ENCODE measurements at regions not wholly inside any gene's neighbourhood (a gene's known extent, or its start where the extent isn't known, plus 50 kb on each side); places are given as distances from the start of the nearest gene placed in this dataset.

- ATAC-seq (no peak), DNase-seq (ENCODE audit: missing footprints) (no peak)
- intact Hi-C loops (cut with DNase I), result no loop called here
These were observed 168.1 kb downstream of the KCNE4 start for GRCh38 chr2:223219872-223220657.

- ATAC-seq (no peak), DNase-seq (ENCODE audit: missing footprints) (no peak)
- intact Hi-C loops (cut with DNase I), result no loop called here
These were observed 168.6 kb downstream of the KCNE4 start for GRCh38 chr2:223220658-223220925.

- ATAC-seq, result no peak
- intact Hi-C loops (cut with DNase I), result no loop called here
- no peak for DNase-seq (ENCODE audit: missing footprints)
These were observed 169.3 kb downstream of the KCNE4 start for GRCh38 chr2:223221139-223221835.

- ATAC-seq (no peak), DNase-seq (ENCODE audit: missing footprints) (no peak)
- intact Hi-C loops (cut with DNase I), result no loop called here
These were observed 170.4 kb downstream of the KCNE4 start for GRCh38 chr2:223222397-223222796.

- DNase-seq (ENCODE audit: missing footprints) (no peak), ATAC-seq (no peak)
- intact Hi-C loops (cut with DNase I), result no loop called here
These were observed 171.2 kb downstream of the KCNE4 start for GRCh38 chr2:223223156-223223555.

- DNase-seq (ENCODE audit: missing footprints) (no peak), ATAC-seq (no peak)
- intact Hi-C loops (cut with DNase I), result no loop called here
These were observed 173.3 kb downstream of the KCNE4 start for GRCh38 chr2:223225266-223225665.

GRCh38 chr2:223226264-223226663 is 174.3 kb downstream of the KCNE4 start:
- intact Hi-C loops (cut with DNase I), result no loop called here
- ATAC-seq (no peak), DNase-seq (ENCODE audit: missing footprints) (no peak)

- no peak for DNase-seq (ENCODE audit: missing footprints)
- intact Hi-C loops (cut with DNase I), result no loop called here
- no peak for ATAC-seq
These were observed 175.3 kb downstream of the KCNE4 start for GRCh38 chr2:223227338-223227737.

GRCh38 chr2:223228871-223229270 is 176.9 kb downstream of the KCNE4 start:
- intact Hi-C loops (cut with DNase I), result no loop called here
- no peak for ATAC-seq

GRCh38 chr2:223230352-223230751 is 178.4 kb downstream of the KCNE4 start:
- ATAC-seq, result no peak
- DNase-seq (ENCODE audit: missing footprints), result no peak
- intact Hi-C loops (cut with DNase I), result no loop called here

More at GRCh38 chr2:223228871-223229270, 176.9 kb downstream of the KCNE4 start:
- DNase-seq (ENCODE audit: missing footprints), result no peak

- ATAC-seq (no peak), DNase-seq (ENCODE audit: missing footprints) (no peak)
- intact Hi-C loops (cut with DNase I), result no loop called here
These were observed 180.3 kb downstream of the KCNE4 start for GRCh38 chr2:223232285-223232684.

- intact Hi-C loops (cut with DNase I), result no loop called here
- DNase-seq (ENCODE audit: missing footprints) (no peak), ATAC-seq (no peak)
These were observed 180.9 kb downstream of the KCNE4 start for GRCh38 chr2:223232896-223233295.

GRCh38 chr2:223235986-223236385 is 184.0 kb downstream of the KCNE4 start:
- intact Hi-C loops (cut with DNase I), result no loop called here
- DNase-seq (ENCODE audit: missing footprints) (no peak), ATAC-seq (no peak)

- DNase-seq (ENCODE audit: missing footprints) (no peak), ATAC-seq (no peak)
- intact Hi-C loops (cut with DNase I), result no loop called here
These were observed 186.3 kb downstream of the KCNE4 start for GRCh38 chr2:223238301-223238700.

GRCh38 chr2:223243233-223243632 is 191.2 kb downstream of the KCNE4 start:
- DNase-seq (ENCODE audit: missing footprints), result no peak
- intact Hi-C loops (cut with DNase I), result no loop called here
- ATAC-seq, result no peak

GRCh38 chr2:223247136-223247535 is 195.1 kb downstream of the KCNE4 start:
- DNase-seq (ENCODE audit: missing footprints) (no peak), ATAC-seq (no peak)
- intact Hi-C loops (cut with DNase I), result no loop called here

GRCh38 chr2:223251656-223252229 is 199.8 kb downstream of the KCNE4 start:
- no peak for ATAC-seq
- intact Hi-C loops (cut with DNase I), result no loop called here
- DNase-seq (ENCODE audit: missing footprints), result no peak

- intact Hi-C loops (cut with DNase I), result no loop called here
- DNase-seq (ENCODE audit: missing footprints) (no peak), ATAC-seq (no peak)
These were observed 208.7 kb downstream of the KCNE4 start for GRCh38 chr2:223260681-223261080.

- intact Hi-C loops (cut with DNase I), result no loop called here
- DNase-seq (ENCODE audit: missing footprints) (no peak), ATAC-seq (no peak)
These were observed 211.0 kb downstream of the KCNE4 start for GRCh38 chr2:223262946-223263345.

- ATAC-seq (no peak), DNase-seq (ENCODE audit: missing footprints) (no peak)
- intact Hi-C loops (cut with DNase I), result no loop called here
These were observed 212.7 kb downstream of the KCNE4 start for GRCh38 chr2:223264541-223265193.

Measured in Right ventricle myocardium inferior (tissue), 1 donor.